ENCODE measurements at regions not wholly inside any gene's neighbourhood (a gene's known extent, or its start where the extent isn't known, plus 50 kb on each side); places are given as distances from the start of the nearest gene placed in this dataset.

DNA sequence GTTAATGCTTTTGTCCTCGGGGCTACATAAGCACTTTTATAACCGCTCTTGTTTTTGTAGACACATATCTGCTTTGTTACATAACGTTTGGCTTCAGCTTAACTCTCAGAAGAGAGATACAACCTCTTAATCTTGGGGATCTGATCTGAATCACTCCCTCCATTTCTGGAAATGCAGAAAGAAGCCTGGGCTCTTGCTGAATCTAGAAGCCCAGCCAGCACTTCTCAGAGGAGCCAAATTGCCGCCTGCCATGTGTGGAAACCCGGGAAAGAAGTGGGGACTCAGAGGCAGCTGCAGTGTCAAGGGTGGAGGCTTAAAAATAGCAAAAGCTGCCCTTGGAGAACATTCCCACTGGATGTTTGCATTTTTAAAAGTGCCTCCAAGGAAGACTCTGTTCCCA lies 69.3 kb upstream of the LDB2 start:
- no peaks in the 10 kb centered on the region for H3K36me3 Mint-ChIP-seq
- intact Hi-C loops (cut with micrococcal nuclease): no loop called here
- TF ChIP-seq, protein P1, sequence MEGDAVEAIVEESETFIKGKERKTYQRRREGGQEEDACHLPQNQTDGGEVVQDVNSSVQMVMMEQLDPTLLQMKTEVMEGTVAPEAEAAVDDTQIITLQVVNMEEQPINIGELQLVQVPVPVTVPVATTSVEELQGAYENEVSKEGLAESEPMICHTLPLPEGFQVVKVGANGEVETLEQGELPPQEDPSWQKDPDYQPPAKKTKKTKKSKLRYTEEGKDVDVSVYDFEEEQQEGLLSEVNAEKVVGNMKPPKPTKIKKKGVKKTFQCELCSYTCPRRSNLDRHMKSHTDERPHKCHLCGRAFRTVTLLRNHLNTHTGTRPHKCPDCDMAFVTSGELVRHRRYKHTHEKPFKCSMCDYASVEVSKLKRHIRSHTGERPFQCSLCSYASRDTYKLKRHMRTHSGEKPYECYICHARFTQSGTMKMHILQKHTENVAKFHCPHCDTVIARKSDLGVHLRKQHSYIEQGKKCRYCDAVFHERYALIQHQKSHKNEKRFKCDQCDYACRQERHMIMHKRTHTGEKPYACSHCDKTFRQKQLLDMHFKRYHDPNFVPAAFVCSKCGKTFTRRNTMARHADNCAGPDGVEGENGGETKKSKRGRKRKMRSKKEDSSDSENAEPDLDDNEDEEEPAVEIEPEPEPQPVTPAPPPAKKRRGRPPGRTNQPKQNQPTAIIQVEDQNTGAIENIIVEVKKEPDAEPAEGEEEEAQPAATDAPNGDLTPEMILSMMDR (IDR thresholded peaks at IDR 0.05): no peak
- H3K36me3 ChIP-seq (ENCODE audit: control insufficient read depth, insufficient read depth, low read length): no peaks in the 10 kb centered on the region
- no peaks in the 10 kb centered on the region for H3K9me3 ChIP-seq (ENCODE audit: control insufficient read depth, insufficient read depth, low read length)
- H3K27ac Mint-ChIP-seq: no peak overlapping the region
- no peak for ATAC-seq
- H3K4me1 ChIP-seq (ENCODE audit: control insufficient read depth, insufficient read depth, low read length): no peaks in the 10 kb centered on the region
- 87% methylated on average over 5 of the region's 5 CpGs for WGBS (ENCODE audit: insufficient coverage)
- H3K4me3 Mint-ChIP-seq: no peak overlapping the region
- H3K4me1 Mint-ChIP-seq: no peaks in the 10 kb centered on the region
- no peak overlapping the region for H3K27ac ChIP-seq (ENCODE audit: low read length)
- H3K27me3 ChIP-seq (ENCODE audit: control insufficient read depth, insufficient read depth, low read length): no peaks in the 10 kb centered on the region
- H3K27me3 Mint-ChIP-seq (ENCODE audit: low read depth in 2 of 2): peaks cover 6 to 10% of the 10 kb centered on the region in 2 donors
- H3K9me3 Mint-ChIP-seq: no peaks in the 10 kb centered on the region
- no peak for DNase-seq
- no peak overlapping the region for H3K4me3 ChIP-seq (ENCODE audit: low read length)

DNA sequence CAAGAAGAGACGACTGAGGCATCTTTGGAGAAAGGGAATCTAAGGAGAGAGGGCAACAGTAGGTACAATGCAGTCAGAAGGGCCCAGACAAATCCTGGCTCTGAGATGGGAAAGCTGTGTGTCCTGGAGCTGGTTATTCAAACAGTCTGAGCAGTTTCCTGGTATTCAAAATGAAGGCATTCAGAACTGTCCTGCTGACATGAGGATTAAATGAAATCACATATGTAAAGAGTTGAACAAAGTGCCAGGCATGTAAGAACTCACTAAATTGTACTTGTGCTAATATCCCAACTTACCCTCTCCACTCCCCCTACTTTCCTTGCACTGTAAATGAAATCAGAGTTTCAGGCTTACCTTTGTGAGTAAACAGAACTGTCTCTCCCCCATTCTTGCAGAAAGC lies 60.9 kb upstream of the LDB2 start:
- no peak for DNase-seq
- H3K27me3 ChIP-seq (ENCODE audit: control insufficient read depth, insufficient read depth, low read length): no peaks in the 10 kb centered on the region
- no peak for ATAC-seq
- H3K36me3 ChIP-seq (ENCODE audit: control insufficient read depth, insufficient read depth, low read length): no peaks in the 10 kb centered on the region
- TF ChIP-seq, protein P1 (IDR thresholded peaks at IDR 0.05): no peak
- intact Hi-C loops (cut with micrococcal nuclease): no loop called here
- H3K27ac ChIP-seq (ENCODE audit: low read length): no peak overlapping the region
- H3K4me1 Mint-ChIP-seq: peaks cover 3 to 4% of the 10 kb centered on the region in 2 donors
- H3K9me3 ChIP-seq (ENCODE audit: control insufficient read depth, insufficient read depth, low read length): no peaks in the 10 kb centered on the region
- no peak overlapping the region for H3K4me3 Mint-ChIP-seq
- WGBS (ENCODE audit: insufficient coverage): 83% methylated on average over 1 of the region's 1 CpG
- H3K27ac Mint-ChIP-seq: no peak overlapping the region
- H3K36me3 Mint-ChIP-seq: no peaks in the 10 kb centered on the region
- H3K4me1 ChIP-seq (ENCODE audit: control insufficient read depth, insufficient read depth, low read length): no peaks in the 10 kb centered on the region
- H3K4me3 ChIP-seq (ENCODE audit: low read length): no peak overlapping the region
- H3K27me3 Mint-ChIP-seq (ENCODE audit: low read depth in 2 of 2): peaks cover 20 to 22% of the 10 kb centered on the region in 2 donors
- peaks cover 0 to 4% of the 10 kb centered on the region in 2 donors for H3K9me3 Mint-ChIP-seq

DNA sequence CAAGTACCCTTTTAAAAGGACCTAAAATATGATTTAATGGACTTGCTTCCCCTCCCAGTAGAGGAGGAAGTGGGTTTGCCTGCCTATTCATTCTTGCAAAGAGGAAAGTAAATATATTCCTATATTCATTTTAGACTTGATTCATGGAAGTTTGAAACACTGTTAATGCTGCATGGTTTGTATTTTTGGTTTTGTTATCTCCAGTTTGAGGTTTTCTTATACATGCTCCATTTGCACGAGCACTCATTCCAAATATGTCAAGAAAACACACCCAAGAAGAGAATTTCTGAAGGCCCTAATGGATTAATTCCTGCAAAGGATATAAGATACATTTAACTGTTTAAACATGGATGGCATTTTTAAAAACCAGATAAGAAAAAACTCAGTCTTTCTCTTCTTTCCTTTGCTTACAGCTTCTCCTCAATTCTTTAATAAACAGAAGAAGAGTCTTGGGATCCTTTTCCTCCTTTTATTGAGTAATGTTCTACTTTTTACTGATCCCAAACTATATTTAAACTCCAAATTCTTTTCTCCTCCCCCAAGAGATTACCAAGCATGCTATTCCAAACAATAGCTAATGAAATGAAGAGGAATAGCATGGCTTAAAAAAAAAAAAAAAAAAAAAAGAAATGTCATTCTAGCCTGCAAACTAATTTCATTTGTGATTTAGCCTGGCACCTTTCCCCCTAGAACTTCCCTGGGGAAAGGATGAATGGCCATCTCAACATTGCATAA lies 54.6 kb upstream of the LDB2 start:
- DNase-seq (no peak), ATAC-seq (no peak)
- Mint-ChIP-seq H3K4me3 (no peak overlapping the region), H3K9me3 (peaks cover 3 to 4% of the 10 kb centered on the region in 2 donors), H3K36me3 (no peaks in the 10 kb centered on the region), H3K4me1 (peaks cover 5 to 6% of the 10 kb centered on the region in 2 donors), H3K27ac (no peak overlapping the region), H3K27me3 (ENCODE audit: low read depth in 2 of 2) (peaks cover 0 to 12% of the 10 kb centered on the region in 2 donors)
- no peak overlapping the region for H3K4me3 ChIP-seq (ENCODE audit: low read length)
- no peaks in the 10 kb centered on the region for H3K4me1 ChIP-seq (ENCODE audit: control insufficient read depth, insufficient read depth, low read length)
- TF ChIP-seq, protein P1 (IDR thresholded peaks at IDR 0.05): no peak
- no peak overlapping the region for H3K27ac ChIP-seq (ENCODE audit: low read length)
- no peaks in the 10 kb centered on the region for H3K36me3 ChIP-seq (ENCODE audit: control insufficient read depth, insufficient read depth, low read length)
- intact Hi-C loops (cut with micrococcal nuclease): no loop called here
- 0% methylated on average over 1 of the region's 1 CpG for WGBS (ENCODE audit: insufficient coverage)
- peaks cover 2% of the 10 kb centered on the region for H3K27me3 ChIP-seq (ENCODE audit: control insufficient read depth, insufficient read depth, low read length)
- H3K9me3 ChIP-seq (ENCODE audit: control insufficient read depth, insufficient read depth, low read length): no peaks in the 10 kb centered on the region

DNA sequence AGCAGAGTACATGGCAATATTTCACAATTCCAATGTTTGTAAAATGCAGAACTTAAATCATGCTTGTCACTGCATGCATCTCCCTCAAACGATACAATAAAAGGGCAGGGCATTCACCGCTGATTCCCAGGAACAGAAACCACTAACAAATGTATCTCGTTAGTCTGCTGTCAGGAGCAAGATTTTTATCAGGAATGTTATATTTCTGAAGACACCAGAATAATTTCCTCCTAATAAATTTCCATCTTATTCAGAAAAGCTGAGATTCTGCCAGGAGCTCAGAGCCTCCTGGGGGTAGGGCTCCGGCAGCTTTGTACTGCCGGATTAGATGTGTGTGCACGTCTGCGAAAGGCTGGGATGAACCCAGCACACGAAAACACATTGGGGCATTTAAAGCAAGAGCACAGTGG lies 54.0 kb upstream of the LDB2 start:
- Histone ChIP-seq H3K27me3 (ENCODE audit: control insufficient read depth, insufficient read depth, low read length) (peaks cover 2% of the 10 kb centered on the region), H3K36me3 (ENCODE audit: control insufficient read depth, insufficient read depth, low read length) (no peaks in the 10 kb centered on the region), H3K9me3 (ENCODE audit: control insufficient read depth, insufficient read depth, low read length) (no peaks in the 10 kb centered on the region), H3K27ac (ENCODE audit: low read length) (no peak overlapping the region), H3K4me1 (ENCODE audit: control insufficient read depth, insufficient read depth, low read length) (no peaks in the 10 kb centered on the region), H3K4me3 (ENCODE audit: low read length) (no peak overlapping the region)
- Mint-ChIP-seq H3K4me1 (peaks cover 5 to 6% of the 10 kb centered on the region in 2 donors), H3K27me3 (ENCODE audit: low read depth in 2 of 2) (peaks cover 0 to 12% of the 10 kb centered on the region in 2 donors), H3K9me3 (peaks cover 3 to 4% of the 10 kb centered on the region in 2 donors), H3K27ac (no peak overlapping the region), H3K36me3 (no peaks in the 10 kb centered on the region), H3K4me3 (no peak overlapping the region)
- DNase-seq: no peak
- TF ChIP-seq, protein P1 (IDR thresholded peaks at IDR 0.05): no peak
- intact Hi-C loops (cut with micrococcal nuclease): no loop called here
- no peak for ATAC-seq
- 7% methylated on average over 7 of the region's 8 CpGs for WGBS (ENCODE audit: insufficient coverage)
